Endothelial cell of umbilical vein (primary cell): ENCODE measurements at regions not wholly inside any gene's neighbourhood (a gene's known extent, or its start where the extent isn't known, plus 50 kb on each side); places are given as distances from the start of the nearest gene placed in this dataset.

ENCODE experiments used
- BruUV-seq: library from RNA; stranded (reverse); fragments of 400-500 nt; replicated peaks from 2 replicates; lab custom pipeline; 2021; lab: Mats Ljungman, UMichigan
- CTCF ChIA-PET: fragments of 300-600, 350-600 bp; sonication (Branson Sonifier 250); formaldehyde crosslinking; loops from one replicate; lab custom pipeline; 2021; ENCODE audit warnings: antibody characterized with exemption, inconsistent platforms; lab: Charles Lee
- POLR2A ChIA-PET: fragments of 300-600, 350-600 bp; sonication (Branson Sonifier 250); formaldehyde crosslinking; loops from one replicate; lab custom pipeline; 2021; ENCODE audit warnings: antibody characterized with exemption, inconsistent platforms; lab: Charles Lee
- DNase-seq: peaks from one replicate; pipeline ENCODE4 v3.0.0-alpha.2; 2011; ENCODE audit warnings: low read depth, low spot score
- FAIRE-seq: peaks from 2 replicates; lab custom pipeline; 2011; peaks lifted over from hg19 to GRCh38; lab: Jason Lieb, UNC
- H2AFZ ChIP-seq: 2 replicates; pipeline ENCODE4 v1.6.0; 2012; ENCODE audit warnings: low read depth, low read length, control low read depth, inconsistent platforms
- H3K27ac ChIP-seq: 2 replicates; pipeline ENCODE4 v1.5.1; 2011; ENCODE audit warnings: low read depth, mild to moderate bottlenecking, control low read depth, low read length, moderate library complexity; ENCODE audit not compliant: insufficient read depth
- H3K27me3 ChIP-seq, 2 experiments: 2 replicates each; pipeline versions ENCODE4 v1.6.0 to v1.6.1; 2011; ENCODE audit warnings: low read length in 2 of 2, mixed read lengths in 1 of 2; ENCODE audit not compliant: control insufficient read depth in 2 of 2, insufficient read depth in 2 of 2
- H3K36me3 ChIP-seq, 2 experiments: 2 replicates in 1 of 2; 3 replicates in 1 of 2; pipeline ENCODE4 v1.5.1; 2011; ENCODE audit warnings: low read length in 2 of 2, mild to moderate bottlenecking in 1 of 2, moderate library complexity in 1 of 2; ENCODE audit not compliant: control insufficient read depth in 2 of 2, insufficient read depth in 2 of 2; ENCODE audit errors: extremely low read depth in 1 of 2
- H3K4me1 ChIP-seq: 3 replicates; pipeline ENCODE4 v1.5.1; 2011; ENCODE audit warnings: mild to moderate bottlenecking, low read length; ENCODE audit not compliant: control insufficient read depth, insufficient read depth; ENCODE audit errors: extremely low read depth
- H3K4me2 ChIP-seq: 2 replicates; pipeline ENCODE4 v1.6.1; 2011; ENCODE audit warnings: low read length, control low read depth, mixed read lengths; ENCODE audit not compliant: insufficient read depth
- H3K4me3 ChIP-seq, 3 experiments: fragments of 200-600 bp in 1 of 3; sonication (generic), shearing (Covaris generic) in 1 of 3; replicated peaks in 1 of 3; 2 replicates each; pipeline ENCODE4 v1.5.1; 2011 to 2016; ENCODE audit warnings: control low read depth in 3 of 3, low read length in 3 of 3, mild to moderate bottlenecking in 2 of 3, inconsistent platforms in 1 of 3, low read depth in 1 of 3, moderate library complexity in 1 of 3; ENCODE audit not compliant: insufficient read depth in 1 of 3
- H3K79me2 ChIP-seq: 2 replicates; pipeline ENCODE4 v1.6.0; 2012; ENCODE audit warnings: low read length, inconsistent platforms; ENCODE audit not compliant: control insufficient read depth, insufficient read depth
- H3K9ac ChIP-seq: replicated peaks from 2 replicates; pipeline ENCODE3; 2011; ENCODE audit warnings: low read length, control low read depth; ENCODE audit not compliant: insufficient read depth; ENCODE audit errors: extremely low read depth
- H3K9me1 ChIP-seq: replicated peaks from 3 replicates; pipeline ENCODE4 v1.6.0; 2011; ENCODE audit warnings: mild to moderate bottlenecking, low read length; ENCODE audit not compliant: control insufficient read depth, insufficient read depth; ENCODE audit errors: extremely low read depth
- H3K9me3 ChIP-seq: replicated peaks from 2 replicates; pipeline ENCODE4 v1.5.1; 2012; ENCODE audit warnings: low read length, inconsistent platforms; ENCODE audit not compliant: control insufficient read depth, insufficient read depth
- H4K20me1 ChIP-seq: replicated peaks from 2 replicates; pipeline ENCODE3; 2011; ENCODE audit warnings: mild to moderate bottlenecking, low read length; ENCODE audit not compliant: control insufficient read depth, insufficient read depth; ENCODE audit errors: extremely low read depth
- EZH2 ChIP-seq: IDR thresholded peaks from 2 replicates; pipeline ENCODE4 v1.6.1; 2012; ENCODE audit warnings: borderline replicate concordance, low read depth, mild to moderate bottlenecking, moderate library complexity, low read length, inconsistent platforms; ENCODE audit not compliant: severe bottlenecking
- FOS ChIP-seq: IDR thresholded peaks from 2 replicates; pipeline ENCODE4 v1.6.1; 2011; ENCODE audit warnings: mild to moderate bottlenecking, low read length, moderate library complexity, borderline replicate concordance; ENCODE audit not compliant: insufficient read depth
- GATA2 ChIP-seq: IDR thresholded peaks from 2 replicates; pipeline ENCODE4 v1.7.0; 2011; ENCODE audit warnings: low read depth, mild to moderate bottlenecking, moderate library complexity, mixed read lengths, low read length; ENCODE audit not compliant: insufficient read length, insufficient read depth
- JUN ChIP-seq: IDR thresholded peaks from 2 replicates; pipeline ENCODE4 v1.6.1; 2011; ENCODE audit warnings: borderline replicate concordance, low read depth; ENCODE audit not compliant: insufficient read length, insufficient read depth
- MYC ChIP-seq: IDR thresholded peaks from one replicate; pipeline ENCODE4 v1.6.1; 2011; ENCODE audit warnings: mild to moderate bottlenecking, low read depth, low read length
- POLR2A ChIP-seq: IDR thresholded peaks from 2 replicates; pipeline ENCODE4 v1.6.1; 2012; ENCODE audit warnings: low read depth, mild to moderate bottlenecking, control low read depth, low read length
- POLR2AphosphoS5 ChIP-seq: IDR thresholded peaks from 2 replicates; pipeline ENCODE4 v1.6.1; 2012; ENCODE audit warnings: low read depth, mild to moderate bottlenecking, control low read depth, low read length, moderate library complexity; ENCODE audit not compliant: insufficient read depth
- dilution Hi-C: fragments of 300-500 bp; cut with MboI; formaldehyde crosslinking; loops from one replicate; pipeline ENCODE4 v1.15.0; 2019; ENCODE audit warnings: low sequenced_read_pairs; ENCODE audit not compliant: extremely low pct_ligation_motif_present
- intact Hi-C: fragments of 100-400 bp; cut with micrococcal nuclease; formaldehyde crosslinking; loops from one replicate; pipeline ENCODE4 v1.10.0; 2022
- TF ChIP-seq, protein P1 (sequence below), 2 donors: IDR thresholded peaks; 1 replicate in 1 of 2; 2 replicates in 1 of 2; pipeline ENCODE4 v1.5.1; 2011; ENCODE audit warnings: low read length in 2 of 2, mild to moderate bottlenecking in 2 of 2, moderate library complexity in 2 of 2, control low read depth in 1 of 2, inconsistent platforms in 1 of 2, low read depth in 1 of 2; ENCODE audit not compliant: insufficient read depth in 1 of 2; ENCODE audit errors: extremely low read depth in 1 of 2
- TF ChIP-seq, protein P2 (sequence below): IDR thresholded peaks from 2 replicates; pipeline ENCODE4 v1.6.1; 2011; ENCODE audit not compliant: insufficient read depth, insufficient read length

DNA sequence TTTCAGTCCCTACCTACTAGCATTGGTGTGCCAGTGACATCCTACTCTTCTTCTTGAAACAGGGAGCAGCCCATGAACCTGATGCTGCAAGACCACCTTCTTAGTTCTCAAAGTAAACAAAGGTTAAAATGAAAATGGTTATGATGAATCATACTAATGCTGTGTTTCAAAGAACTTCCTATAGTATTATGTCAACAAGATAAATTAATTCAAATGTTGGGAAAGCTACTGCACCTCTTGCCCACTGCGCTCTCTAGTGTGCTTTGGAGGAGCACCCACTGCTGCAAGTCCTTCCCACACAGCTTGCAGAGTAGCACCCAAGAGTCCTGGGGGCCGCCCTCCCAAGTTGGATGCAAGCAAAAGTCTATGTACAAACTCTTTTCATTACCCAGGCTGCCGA is 81.1 kb downstream of the CD200R1L start:
- Histone ChIP-seq H3K9me1 (no peaks in the 10 kb centered on the region), H3K79me2 (no peaks in the 10 kb centered on the region), H3K27ac (no peak overlapping the region), H3K36me3 (no peaks in the 10 kb centered on the region), H3K9ac (no peak overlapping the region), H4K20me1 (no peaks in the 10 kb centered on the region), H3K4me3 (no peak overlapping the region), H3K4me2 (no peak overlapping the region), H2AFZ (no peak overlapping the region), H3K4me1 (peaks cover 15% of the 10 kb centered on the region), H3K27me3 (no peaks in the 10 kb centered on the region), H3K9me3 (no peaks in the 10 kb centered on the region)
- TF ChIP-seq, protein P1, sequence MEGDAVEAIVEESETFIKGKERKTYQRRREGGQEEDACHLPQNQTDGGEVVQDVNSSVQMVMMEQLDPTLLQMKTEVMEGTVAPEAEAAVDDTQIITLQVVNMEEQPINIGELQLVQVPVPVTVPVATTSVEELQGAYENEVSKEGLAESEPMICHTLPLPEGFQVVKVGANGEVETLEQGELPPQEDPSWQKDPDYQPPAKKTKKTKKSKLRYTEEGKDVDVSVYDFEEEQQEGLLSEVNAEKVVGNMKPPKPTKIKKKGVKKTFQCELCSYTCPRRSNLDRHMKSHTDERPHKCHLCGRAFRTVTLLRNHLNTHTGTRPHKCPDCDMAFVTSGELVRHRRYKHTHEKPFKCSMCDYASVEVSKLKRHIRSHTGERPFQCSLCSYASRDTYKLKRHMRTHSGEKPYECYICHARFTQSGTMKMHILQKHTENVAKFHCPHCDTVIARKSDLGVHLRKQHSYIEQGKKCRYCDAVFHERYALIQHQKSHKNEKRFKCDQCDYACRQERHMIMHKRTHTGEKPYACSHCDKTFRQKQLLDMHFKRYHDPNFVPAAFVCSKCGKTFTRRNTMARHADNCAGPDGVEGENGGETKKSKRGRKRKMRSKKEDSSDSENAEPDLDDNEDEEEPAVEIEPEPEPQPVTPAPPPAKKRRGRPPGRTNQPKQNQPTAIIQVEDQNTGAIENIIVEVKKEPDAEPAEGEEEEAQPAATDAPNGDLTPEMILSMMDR (IDR thresholded peaks at IDR 0.05; ENCODE audit: extremely low read depth in 1 of 2, insufficient read depth in 1 of 2, low read depth in 1 of 2, low read length in 2 of 2), result no peak
- no peak for TF ChIP-seq POLR2AphosphoS5
- TF ChIP-seq EZH2, result no peak
- no peak for TF ChIP-seq FOS
- TF ChIP-seq MYC, result no peak
- TF ChIP-seq GATA2, result no peak
- TF ChIP-seq, protein P2, sequence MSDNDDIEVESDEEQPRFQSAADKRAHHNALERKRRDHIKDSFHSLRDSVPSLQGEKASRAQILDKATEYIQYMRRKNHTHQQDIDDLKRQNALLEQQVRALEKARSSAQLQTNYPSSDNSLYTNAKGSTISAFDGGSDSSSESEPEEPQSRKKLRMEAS, result no peak
- no peak for TF ChIP-seq JUN
- TF ChIP-seq POLR2A, result no peak
- DNase-seq, result no peak
- no TSS peak for BruUV-seq
- intact Hi-C loops (no loop called here), dilution Hi-C loops (no loop called here)
- ChIA-PET POLR2A (no interaction called here), CTCF (no interaction called here)
- FAIRE-seq, result no peak
